Stimulated activated CD8-positive, alpha-beta memory T cell treated with anti-CD3 and anti-CD28 coated beads, Interleukin-4, amount 100 ng/mL, for 24 hours (primary cell): ENCODE measurements at regions not wholly inside any gene's neighbourhood (a gene's known extent, or its start where the extent isn't known, plus 50 kb on each side); places are given as distances from the start of the nearest gene placed in this dataset.

ENCODE experiments used
- DNase-seq: peaks from one replicate; pipeline ENCODE4 v3.0.0-alpha.2; 2020; ENCODE audit warnings: low read depth

- no peak for DNase-seq
These were observed 53.4 kb downstream of the RPLP1 start for GRCh38 chr15:69505956-69506556.

- DNase-seq, result no peak
These were observed 56.0 kb downstream of the RPLP1 start for GRCh38 chr15:69508659-69509058.

GRCh38 chr15:69509131-69509530 is 56.5 kb downstream of the RPLP1 start:
- DNase-seq, result no peak

- DNase-seq, result no peak
These were observed 57.9 kb downstream of the RPLP1 start for GRCh38 chr15:69510556-69510955.

GRCh38 chr15:69511015-69511414 is 58.4 kb downstream of the RPLP1 start:
- no peak for DNase-seq

- DNase-seq, result no peak
These were observed 59.2 kb downstream of the RPLP1 start for GRCh38 chr15:69511716-69512340.

- DNase-seq, result no peak
These were observed 60.9 kb downstream of the RPLP1 start for GRCh38 chr15:69513450-69513960.

- no peak for DNase-seq
These were observed 61.4 kb downstream of the RPLP1 start for GRCh38 chr15:69513986-69514385.

- no peak for DNase-seq
These were observed 62.9 kb downstream of the RPLP1 start for GRCh38 chr15:69515508-69515907.

GRCh38 chr15:69515926-69516325 is 63.3 kb downstream of the RPLP1 start:
- DNase-seq, result no peak

GRCh38 chr15:69517052-69517451 is 64.4 kb downstream of the RPLP1 start:
- no peak for DNase-seq

GRCh38 chr15:69518806-69519205 is 66.2 kb downstream of the RPLP1 start:
- no peak for DNase-seq

GRCh38 chr15:69520067-69520466 is 67.4 kb downstream of the RPLP1 start:
- no peak for DNase-seq

- DNase-seq, result no peak
These were observed 69.7 kb downstream of the RPLP1 start for GRCh38 chr15:69522361-69522760.

- peak; percentile 60 for DNase-seq
These were observed 70.7 kb downstream of the RPLP1 start for GRCh38 chr15:69523010-69524001.

- no peak for DNase-seq
These were observed 71.7 kb downstream of the RPLP1 start for GRCh38 chr15:69524296-69524695.

- DNase-seq, result no peak
These were observed 72.2 kb downstream of the RPLP1 start for GRCh38 chr15:69524814-69525213.

- DNase-seq, result no peak
These were observed 72.9 kb downstream of the RPLP1 start for GRCh38 chr15:69525543-69525942.

GRCh38 chr15:69526081-69527061 is 73.8 kb downstream of the RPLP1 start:
- no peak for DNase-seq

GRCh38 chr15:69529141-69529540 is 76.5 kb downstream of the RPLP1 start:
- DNase-seq, result no peak

GRCh38 chr15:69529961-69530633 is 77.5 kb downstream of the RPLP1 start:
- DNase-seq, result no peak
